Amniotic epithelial cell (primary cell): ENCODE measurements at regions not wholly inside any gene's neighbourhood (a gene's known extent, or its start where the extent isn't known, plus 50 kb on each side); places are given as distances from the start of the nearest gene placed in this dataset.
A peak's percentile ranks its signal among the peaks of the same experiment; 100 is the strongest.

Experiments
- DNase-seq: peaks from one replicate; pipeline ENCODE4 v3.0.0-alpha.2; 2010; ENCODE audit warnings: low read depth

DNA sequence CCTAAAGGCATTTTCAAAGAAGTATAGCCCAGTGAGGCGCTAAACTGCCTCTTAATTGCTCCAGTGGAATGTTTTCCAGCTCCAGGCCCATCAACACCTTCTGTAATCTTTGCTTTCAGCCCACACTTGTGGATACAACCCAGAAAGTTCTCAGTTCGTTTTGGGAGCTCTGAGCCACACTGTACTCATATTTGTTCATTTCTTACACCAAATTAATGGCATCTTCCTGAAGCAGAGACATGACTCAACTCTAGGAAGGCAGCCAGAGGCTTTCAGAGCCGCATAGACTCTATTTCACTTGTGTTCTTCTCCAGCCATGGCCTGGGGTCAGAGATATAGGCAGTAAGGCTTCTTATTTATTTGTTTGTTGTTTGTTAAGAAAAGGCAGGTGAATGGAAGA, 175.5 kb upstream of the NCAM1 start:
- peak; percentile 56 for DNase-seq

DNA sequence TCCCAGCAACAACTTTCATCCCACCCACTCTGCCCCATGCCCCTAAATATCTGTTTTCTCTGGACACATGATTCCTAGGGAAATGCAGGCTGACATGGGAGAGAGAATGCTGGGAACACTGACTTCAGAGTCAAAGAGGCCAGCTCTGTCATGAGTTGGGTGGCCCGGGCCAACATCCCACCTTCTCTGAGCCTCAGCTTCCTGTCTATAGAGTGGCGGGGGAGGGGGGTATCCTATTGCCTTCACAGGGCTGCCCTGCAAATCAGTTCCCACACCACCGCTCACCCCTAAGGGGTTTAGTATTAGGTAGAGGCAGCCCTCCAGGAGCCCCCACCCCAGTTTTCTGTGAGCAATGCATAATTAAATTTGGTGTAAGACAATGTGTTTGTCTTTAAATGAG, 175.0 kb upstream of the NCAM1 start:
- no peak for DNase-seq

DNA sequence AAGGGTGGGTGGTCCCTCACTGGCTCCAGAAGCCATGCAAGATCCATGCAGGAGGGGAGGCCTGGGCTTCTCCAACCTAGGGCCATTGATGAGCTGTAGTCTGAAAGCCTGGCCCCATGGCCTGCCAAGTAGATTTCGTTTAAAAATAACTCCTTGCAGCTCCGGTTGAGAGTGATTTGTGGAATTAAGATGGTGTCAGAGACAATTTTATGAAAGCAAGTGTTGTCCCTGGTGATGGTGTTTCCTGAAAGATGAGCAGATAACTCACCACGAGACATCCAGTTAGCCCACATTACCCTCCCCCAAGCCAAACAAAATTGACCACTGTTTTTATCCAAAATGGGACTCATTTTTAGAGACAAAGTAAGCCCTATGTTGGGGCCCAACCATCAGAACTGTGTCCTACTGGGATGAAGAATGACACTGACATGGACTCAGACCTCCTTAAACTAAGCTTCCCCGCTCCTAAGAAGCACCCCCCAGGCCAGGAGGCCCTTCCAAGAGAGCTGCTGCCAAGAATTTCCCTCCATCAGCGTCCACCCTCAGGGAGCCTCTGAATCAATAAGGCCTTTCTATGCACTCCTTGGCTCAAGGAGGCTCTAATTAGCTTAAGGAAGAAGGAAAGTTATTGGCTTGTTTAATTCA, 174.2 kb upstream of the NCAM1 start:
- DNase-seq: no peak

DNA sequence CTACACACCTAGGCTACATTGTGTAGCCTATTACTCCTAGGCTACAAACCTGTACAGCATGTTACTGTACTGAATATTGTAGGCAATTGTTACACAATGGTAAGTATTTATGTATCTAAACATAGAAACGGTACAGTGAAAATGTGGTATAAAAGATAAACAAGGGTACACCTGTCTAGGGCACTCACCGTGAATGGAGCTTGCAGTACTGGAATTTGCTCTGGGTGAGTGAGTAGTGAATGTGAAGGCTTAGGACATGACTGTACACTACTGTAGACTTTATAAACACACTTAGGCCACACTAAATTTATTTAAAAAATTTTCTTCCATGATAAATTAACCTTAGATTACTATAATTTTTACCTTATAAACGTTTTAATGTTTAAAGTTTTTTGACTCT, 171.7 kb upstream of the NCAM1 start:
- DNase-seq: no peak

DNA sequence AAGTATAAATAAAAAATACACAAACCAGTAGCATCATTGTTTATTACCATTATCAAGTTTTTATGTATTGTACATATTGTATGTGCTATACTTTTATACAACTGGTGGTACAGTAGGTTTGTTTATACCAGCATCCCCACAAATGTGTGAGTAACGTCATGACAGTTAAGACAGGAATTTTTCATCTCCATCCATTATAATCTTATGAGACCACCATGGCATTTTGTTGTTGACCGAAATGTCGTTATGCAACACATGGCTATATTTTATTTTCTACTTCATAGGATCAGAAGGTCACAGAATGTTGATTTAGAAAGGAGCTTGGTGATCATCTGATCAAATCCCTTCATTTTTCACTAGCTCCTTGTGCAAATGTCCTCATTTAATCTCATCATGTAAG, 170.9 kb upstream of the NCAM1 start:
- no peak for DNase-seq

DNA sequence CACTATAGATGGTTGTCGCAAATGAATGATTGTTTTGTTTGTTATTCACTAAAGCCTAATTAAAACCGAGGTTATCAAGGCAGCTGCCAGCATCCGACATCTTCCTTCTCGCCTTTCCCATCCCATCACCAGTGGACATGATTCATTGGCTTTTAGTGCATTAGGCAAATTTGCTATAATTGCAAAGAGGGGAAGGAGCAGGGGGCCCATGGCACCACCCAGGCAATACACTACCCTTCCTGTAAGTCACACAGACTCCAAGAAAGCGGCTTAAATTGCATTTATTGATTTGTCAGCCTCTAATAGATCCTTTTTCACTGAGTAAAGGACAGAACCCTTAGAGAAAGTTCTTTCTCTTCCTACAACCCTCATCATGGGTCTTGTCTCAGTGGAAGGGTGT, 169.2 kb upstream of the NCAM1 start:
- DNase-seq: no peak

DNA sequence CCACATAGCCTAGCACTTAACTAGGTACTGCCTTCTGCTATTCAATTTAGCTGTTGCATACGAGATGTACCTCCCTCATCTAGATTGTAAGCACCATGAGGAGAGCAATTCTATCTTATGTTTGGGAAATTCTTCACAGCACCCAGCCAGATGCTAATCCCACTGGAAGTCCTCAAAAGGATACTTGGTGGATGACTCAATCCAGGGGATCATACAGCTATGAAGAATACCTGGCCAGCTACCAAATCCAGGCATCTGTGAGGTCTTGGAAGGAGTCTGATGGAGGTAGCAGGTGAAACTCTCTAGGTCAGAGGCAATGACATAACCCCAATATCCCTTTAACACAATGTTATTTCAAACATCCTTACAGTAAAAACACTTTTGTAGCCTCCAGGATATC, 167.8 kb upstream of the NCAM1 start:
- no peak for DNase-seq

DNA sequence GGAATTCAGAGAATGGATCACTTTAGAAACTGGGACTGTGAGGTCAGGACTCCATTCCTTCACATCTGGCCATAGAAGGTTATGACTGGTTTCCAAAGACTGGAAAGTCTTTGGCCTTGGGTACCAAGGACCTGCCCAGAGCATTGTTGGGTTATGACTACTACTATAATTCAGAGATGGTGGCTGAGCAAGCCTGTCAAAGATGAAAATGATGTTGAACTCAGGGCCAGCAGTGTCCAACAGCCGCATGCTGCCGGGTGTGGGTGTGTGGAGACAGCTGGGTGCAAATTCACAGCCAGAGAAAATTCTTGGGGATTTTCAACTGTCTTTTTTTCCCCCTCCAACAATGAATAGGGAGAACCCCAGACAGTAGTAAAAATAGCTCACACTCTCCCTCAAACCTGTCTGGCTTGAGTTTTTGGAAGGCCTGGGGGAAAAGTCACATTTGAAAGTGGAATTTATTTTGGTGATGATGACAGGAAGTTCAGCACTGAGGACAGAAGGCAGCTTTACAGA, 166.8 kb upstream of the NCAM1 start:
- no peak for DNase-seq

DNA sequence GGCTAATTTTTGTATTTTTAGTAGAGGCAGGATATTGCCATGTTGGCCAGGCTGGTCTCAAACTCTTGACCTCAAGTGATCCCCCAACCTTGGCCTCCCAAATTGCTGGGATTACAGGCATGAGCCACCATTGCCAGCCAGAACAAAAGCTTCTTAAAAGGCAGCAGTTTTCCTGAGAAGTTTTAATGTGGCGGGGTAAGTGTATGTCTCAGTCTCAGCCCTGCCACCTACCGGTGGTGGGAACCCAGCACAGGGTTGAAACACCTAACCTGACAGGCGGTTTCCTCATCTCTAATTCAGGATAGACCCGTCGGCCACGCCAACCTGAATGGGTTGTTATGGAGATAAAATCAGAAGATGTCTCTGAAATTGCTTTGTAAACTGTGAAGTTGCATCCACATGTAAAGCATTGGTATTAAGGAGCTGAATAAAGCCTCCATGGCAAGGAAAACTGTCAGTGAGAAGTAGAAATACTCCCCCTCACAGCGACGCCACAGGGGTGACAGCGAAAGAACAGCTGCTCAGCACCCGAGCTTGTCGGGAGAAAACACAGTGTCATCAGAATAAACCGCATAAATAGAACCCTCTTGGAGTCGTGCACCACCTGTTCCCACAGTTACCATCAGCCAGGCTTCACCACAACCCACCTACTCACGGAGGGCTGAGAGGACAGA, 165.9 kb upstream of the NCAM1 start:
- peak; percentile 50 for DNase-seq

DNA sequence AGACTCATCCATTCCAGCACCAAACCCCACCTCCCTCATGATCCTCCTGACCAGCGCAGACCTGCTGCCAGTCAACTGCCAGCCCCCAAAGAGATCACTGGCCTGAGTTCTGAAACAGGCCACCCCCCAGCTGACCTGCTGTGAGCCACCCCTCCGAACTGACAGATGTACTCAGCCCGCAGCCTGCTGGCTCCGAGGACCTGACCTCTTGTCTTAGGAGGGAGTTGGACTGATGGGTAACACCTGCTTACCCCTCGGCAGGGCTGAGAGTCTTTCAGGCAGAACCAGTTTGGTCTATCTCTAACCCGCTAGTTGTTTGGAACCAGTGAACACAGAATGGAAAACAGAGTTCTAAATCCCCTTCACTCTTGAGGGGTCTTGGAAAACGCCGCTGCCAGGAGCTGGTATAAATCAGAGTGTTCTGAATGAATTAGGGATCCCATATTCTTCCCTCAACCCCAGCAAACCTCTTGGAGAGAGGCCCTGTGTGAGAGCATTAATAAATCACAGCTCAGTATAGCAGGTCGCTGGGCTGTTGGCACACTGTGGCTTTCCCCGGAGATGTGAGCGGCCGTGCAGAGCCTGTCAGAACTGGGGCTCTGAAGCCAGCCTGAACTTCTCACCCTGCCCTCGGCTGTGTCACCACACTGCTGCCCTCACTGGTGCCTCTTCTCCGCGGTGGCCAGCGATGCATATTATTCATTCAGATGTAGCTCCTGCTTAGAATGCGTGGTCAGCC, 165.1 kb upstream of the NCAM1 start:
- DNase-seq: no peak

DNA sequence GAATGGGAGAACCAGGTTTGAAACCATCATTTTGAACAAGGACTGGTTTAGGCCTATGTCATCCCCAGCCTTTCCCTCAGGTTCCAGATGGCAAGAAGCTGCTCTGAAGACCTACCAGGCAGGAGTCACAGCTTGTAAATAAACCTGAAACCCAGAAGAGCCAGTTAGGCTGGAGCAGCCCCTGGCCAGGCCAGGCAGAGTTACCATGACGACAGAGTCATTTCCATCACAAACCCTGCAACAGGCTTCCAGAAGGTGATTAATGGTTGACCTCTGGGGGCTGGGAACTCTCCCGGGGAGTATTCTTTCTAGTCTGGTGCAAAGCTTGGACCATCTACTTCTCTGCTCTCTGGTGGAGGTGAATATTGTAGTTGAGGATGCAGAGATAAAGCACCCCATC, 164.1 kb upstream of the NCAM1 start:
- DNase-seq: no peak

DNA sequence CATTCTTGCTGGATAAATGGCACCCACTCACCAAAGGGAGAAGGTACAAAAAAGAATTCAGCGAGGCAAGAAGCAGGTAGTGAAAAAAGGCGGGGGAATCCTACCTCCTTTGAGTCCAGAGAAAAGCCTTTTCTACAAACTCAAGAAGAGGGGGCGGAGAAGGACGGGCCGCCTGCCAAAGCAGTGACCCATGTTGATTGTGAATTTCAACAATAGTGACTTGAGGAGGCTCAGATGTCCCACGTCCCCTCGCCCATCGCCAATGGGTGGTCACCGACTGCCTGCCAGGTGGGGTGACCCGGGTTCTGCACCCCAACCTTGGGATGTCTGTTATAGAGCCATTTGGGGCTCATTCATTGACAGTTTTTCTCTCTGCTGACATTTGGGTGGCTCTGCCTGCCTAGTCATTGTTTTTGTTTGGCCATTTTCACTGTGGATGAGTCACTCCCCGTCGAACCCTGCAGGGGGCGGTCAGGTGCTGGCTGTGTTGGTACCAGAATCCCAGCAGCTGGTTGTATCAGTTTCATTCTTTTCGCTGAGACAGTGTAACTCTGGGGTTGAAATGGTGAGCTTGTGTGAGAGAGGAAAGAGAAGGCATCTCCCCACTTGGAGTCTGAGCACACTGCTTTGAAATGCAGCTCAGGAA, 163.4 kb upstream of the NCAM1 start:
- peak; percentile 50 for DNase-seq

DNA sequence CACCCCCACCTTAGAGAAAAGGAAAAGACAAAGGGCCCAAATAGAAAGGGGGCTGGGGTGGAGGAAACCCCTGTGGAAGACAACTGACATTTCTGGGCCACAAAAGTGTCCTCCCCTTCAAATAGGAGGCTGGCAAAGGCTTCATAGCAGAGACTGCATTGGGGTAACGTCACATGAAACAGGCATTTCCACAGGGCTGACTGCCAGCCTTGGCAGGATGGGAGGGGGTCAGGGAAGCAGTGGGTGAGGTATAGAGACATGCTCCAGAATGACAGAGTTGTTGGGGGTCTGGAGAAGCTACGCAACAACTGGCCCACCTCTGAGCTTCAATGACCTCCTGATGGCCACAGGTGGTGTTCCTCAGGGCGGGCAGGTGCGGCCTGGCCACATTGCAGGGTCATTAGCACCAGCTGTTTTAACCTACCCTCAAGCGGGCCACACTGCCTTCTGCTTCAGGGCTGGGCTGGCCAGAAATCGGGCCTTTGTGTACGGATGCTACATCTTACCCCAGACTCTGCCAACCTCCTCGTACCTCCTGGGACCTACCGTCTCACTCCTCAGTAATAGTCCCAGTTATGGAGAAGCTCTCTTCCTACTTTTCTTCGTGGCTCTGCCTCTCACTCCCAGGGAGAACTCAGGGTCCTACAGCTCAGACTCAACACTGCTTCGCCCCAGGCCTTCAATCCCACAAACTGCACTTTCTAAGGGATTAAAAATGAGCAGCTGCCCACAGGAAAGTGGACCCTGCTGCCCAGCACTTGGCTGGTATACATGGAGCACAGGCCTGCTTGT, 160.0 kb upstream of the NCAM1 start:
- DNase-seq: no peak

DNA sequence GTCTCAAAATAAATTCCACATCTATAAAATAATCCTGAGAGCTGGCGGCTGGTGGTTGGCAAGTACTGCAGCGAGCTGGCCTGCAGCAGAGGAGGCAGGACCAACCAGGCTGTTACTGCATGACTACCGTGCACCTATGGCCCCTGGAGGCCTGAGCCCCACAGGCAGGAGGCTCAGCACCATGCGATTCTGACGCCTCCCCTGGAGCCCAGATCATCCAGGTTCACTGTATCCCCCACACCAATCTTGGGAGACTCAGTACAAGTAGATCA, 159.5 kb upstream of the NCAM1 start:
- no peak for DNase-seq

DNA sequence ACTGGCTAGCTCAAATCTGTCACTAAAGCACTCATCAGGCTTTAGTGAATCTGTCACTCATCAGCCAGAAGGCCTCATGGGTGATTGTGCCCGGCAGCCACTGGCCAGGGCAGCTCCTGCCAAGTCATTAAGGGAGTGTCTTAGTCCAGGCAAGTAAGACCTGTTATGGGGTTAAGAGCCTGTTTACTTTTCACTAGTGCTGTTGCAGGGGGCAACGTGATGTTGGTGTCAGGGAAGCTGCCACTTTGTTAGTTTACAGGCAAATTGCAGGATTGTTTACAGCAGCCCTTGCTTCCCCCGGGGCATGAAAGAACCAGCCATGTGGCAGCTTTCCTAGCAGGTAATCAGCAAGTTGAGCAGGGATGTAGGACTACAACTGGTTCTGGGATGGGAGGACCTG, 155.6 kb upstream of the NCAM1 start:
- DNase-seq: no peak

DNA sequence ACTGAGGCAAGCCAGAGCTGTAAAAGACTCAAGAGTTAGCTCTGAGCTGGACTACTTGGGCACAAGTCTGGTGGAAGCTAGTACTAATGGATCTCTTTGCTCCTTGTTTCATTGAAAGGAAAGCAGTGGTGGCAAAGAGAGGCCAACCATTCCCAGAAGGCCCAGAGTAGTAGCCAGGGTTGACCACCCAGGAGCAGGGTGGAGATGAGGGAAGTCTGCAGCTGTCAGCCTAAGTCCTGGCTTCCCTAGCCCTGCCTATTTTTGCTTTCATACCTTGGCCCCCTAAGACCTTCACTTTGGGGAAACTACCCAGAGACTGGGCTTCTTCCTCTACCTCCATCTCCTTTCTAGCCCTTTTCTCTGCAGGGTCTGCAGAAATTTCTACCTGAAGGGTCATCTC, 155.0 kb upstream of the NCAM1 start:
- DNase-seq: no peak

DNA sequence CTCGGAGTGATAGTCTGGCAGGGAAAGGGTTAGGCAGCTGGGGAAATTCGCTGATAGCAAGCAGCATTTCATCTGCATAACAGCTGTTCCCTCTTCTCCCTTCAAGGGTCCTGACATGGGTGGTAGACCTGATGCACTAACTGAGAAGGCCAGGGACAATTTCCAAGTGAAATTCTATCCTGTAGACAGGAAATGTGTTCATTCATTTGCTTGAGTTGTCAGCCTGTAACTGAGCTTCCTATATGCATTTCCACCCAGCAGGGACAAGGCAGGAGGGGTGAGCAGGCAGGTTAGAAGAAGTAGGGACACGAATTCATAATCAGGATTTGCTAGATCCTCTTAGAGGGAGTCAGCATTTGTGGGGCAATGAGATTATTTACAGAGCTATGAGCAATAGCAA, 154.3 kb upstream of the NCAM1 start:
- no peak for DNase-seq

DNA sequence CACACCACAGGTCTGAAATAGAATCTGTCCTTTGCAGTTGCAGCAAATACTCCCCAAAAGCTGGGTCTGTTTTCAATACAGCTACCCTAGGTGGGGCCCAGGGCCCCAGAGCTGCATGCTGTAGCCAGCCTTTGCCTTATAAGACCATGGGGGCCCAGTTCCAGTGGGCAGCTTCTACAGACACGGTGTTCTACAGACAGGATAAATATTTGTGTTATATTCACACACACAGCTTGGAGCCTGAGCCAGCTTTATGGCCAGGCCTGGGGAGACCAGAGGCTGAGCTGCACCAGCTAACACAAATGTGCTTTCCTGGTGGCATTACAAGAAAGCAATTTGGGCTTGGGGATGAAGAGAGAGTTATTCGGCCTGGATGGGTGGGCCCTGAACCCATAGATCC, 151.8 kb upstream of the NCAM1 start:
- no peak for DNase-seq

DNA sequence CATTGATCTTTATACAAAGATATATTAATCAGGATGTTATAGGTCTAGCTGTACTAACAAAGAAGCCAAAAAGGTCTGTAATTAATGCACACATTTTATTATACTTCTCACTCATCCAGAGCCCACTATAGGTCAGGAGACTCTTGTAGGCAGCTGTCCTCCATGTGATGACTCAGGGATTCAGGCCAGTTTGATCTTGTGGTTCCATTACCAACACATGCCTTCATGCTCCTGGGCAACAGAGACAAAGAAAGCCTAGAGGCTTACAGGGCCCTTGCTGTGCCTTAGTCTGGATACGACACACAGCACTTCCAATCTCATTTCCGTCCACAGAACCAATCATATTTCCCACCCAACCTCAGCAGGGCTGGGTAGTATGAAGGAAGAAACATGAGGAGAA, 150.3 kb upstream of the NCAM1 start:
- no peak for DNase-seq

DNA sequence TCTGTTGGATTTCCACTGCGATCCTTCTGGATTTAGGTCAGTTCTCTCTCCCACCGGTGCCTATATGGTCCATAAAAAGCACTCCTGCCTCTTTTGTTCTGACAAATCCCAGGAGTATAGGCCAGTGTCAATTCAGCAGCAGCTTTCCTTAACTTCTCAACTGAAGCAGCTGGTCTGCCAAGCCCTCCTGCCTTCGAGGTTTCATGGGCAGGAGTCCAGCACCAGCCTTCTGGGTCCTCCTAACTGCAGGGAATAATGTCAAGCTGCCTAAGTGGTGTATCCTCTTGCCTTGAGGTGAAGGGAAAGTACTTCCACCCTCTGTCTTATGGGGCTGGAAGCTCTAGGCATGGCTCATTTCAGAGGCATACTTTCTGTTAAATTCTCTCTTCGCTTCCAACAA, 149.4 kb upstream of the NCAM1 start:
- DNase-seq: no peak

DNA sequence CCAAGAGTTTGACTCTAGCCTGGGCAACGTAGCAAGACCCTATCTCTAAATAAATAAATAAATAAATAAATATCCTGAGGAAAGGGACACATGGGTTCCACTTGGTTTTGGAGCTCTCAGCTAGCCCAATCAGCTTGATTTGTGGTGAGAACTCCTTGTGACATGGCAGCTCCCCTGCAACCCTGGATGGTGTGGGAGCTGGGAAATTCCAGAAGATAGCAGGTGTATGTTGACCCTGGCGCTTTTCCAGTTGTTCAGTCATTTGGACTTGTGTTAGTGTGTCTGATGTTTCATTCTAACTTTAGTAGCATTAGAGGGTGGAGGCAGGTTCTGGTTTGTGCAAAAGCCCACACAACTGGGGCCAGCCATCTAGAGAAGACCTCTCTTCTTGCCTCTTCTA, 148.5 kb upstream of the NCAM1 start:
- DNase-seq: no peak

DNA sequence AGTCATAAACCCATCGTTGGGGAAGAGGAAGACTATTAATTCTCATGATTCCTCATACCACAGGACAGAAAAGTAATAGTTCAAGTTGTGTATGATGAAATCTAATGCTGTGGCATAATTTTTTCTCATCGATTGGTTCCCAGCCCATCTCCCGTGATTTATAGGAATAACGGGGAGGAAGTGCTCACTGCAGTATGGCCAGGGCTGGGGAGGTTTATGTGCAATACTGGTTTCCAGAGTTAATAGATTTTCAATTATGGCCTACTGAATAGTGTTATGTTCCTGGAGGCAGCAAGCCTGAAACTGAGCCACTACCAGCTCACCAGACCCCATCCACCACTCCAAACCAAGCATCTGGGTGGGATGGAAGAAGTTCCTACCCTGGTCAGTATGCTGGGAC, 147.1 kb upstream of the NCAM1 start:
- no peak for DNase-seq
